H1 (cell line): ENCODE measurements at regions not wholly inside any gene's neighbourhood (a gene's known extent, or its start where the extent isn't known, plus 50 kb on each side); places are given as distances from the start of the nearest gene placed in this dataset.
"Not testable (repeated sequence)": the region's sequence is repeated elsewhere in the genome, so short reads cannot be mapped to it uniquely, and the experiment has no call there.

ENCODE experiments used
- CTCF ChIA-PET: fragments of 300-600 bp; sonication (Branson Sonifier 250); formaldehyde crosslinking; loops from one replicate; lab custom pipeline; 2021; ENCODE audit not compliant: partially characterized antibody; lab: Charles Lee
- POLR2A ChIA-PET: fragments of 300-600 bp; sonication (Branson Sonifier 250); formaldehyde crosslinking; loops from one replicate; lab custom pipeline; 2021; ENCODE audit warnings: inconsistent platforms; ENCODE audit not compliant: partially characterized antibody; lab: Charles Lee
- DNase-seq, 2 experiments: peaks; one replicate each; pipeline versions ENCODE4 v3.0.0 to v3.0.0-alpha.2; 2010 to 2022; ENCODE audit warnings: low spot score in 2 of 2, low read depth in 1 of 2, mixed read lengths in 1 of 2
- FAIRE-seq: peaks from 2 replicates; lab custom pipeline; 2011; peaks lifted over from hg19 to GRCh38; lab: Jason Lieb, UNC
- H2AFZ ChIP-seq: 2 replicates; pipeline ENCODE4 v1.8.1; 2012; ENCODE audit warnings: low read length, inconsistent platforms
- H2AK5ac ChIP-seq: 2 replicates; pipeline ENCODE4 v1.6.1; 2013; ENCODE audit warnings: low read depth, low read length
- H2BK120ac ChIP-seq: replicated peaks from 2 replicates; pipeline ENCODE3; 2013; ENCODE audit warnings: low read depth, low read length, inconsistent platforms
- H2BK12ac ChIP-seq: 2 replicates; pipeline ENCODE4 v1.6.1; 2013; ENCODE audit warnings: low read depth, low read length
- H2BK15ac ChIP-seq: 2 replicates; pipeline ENCODE4 v1.6.1; 2013; ENCODE audit warnings: low read length
- H2BK20ac ChIP-seq: 2 replicates; pipeline ENCODE4 v1.6.1; 2013; ENCODE audit warnings: low read length
- H2BK5ac ChIP-seq: 2 replicates; pipeline ENCODE4 v1.6.1; 2013; ENCODE audit warnings: low read depth, low read length
- H3K14ac ChIP-seq: 2 replicates; pipeline ENCODE4 v1.6.1; 2013; ENCODE audit warnings: inconsistent platforms; ENCODE audit not compliant: insufficient read length
- H3K18ac ChIP-seq: 2 replicates; pipeline ENCODE4 v1.6.1; 2013; ENCODE audit warnings: low read length; ENCODE audit errors: extremely low read depth
- H3K23ac ChIP-seq: 2 replicates; pipeline ENCODE4 v1.6.1; 2013; ENCODE audit warnings: inconsistent platforms; ENCODE audit not compliant: insufficient read length
- H3K23me2 ChIP-seq: 2 replicates; pipeline ENCODE4 v1.6.1; 2013; ENCODE audit warnings: low read depth, low read length
- H3K27ac ChIP-seq: 2 replicates; pipeline ENCODE4 v1.6.1; 2011; ENCODE audit warnings: low read depth, low read length, inconsistent platforms
- H3K27me3 ChIP-seq, 4 experiments: replicated peaks in 1 of 4; 1 replicate in 1 of 4; 2 replicates in 3 of 4; pipeline versions ENCODE4 v1.6.1 to v1.8.1; 2011 to 2013; ENCODE audit warnings: low read length in 3 of 4, mild to moderate bottlenecking in 3 of 4, inconsistent platforms in 2 of 4, mixed read lengths in 2 of 4, moderate library complexity in 1 of 4; ENCODE audit not compliant: control insufficient read depth in 3 of 4, insufficient read depth in 3 of 4; ENCODE audit errors: extremely low read depth in 1 of 4
- H3K36me3 ChIP-seq, 4 experiments: 2 replicates each; pipeline versions ENCODE4 v1.6.1 to v1.8.1; 2011 to 2013; ENCODE audit warnings: mild to moderate bottlenecking in 4 of 4, low read length in 3 of 4, moderate library complexity in 2 of 4, control low read depth in 1 of 4, inconsistent platforms in 1 of 4; ENCODE audit not compliant: insufficient read depth in 4 of 4, control insufficient read depth in 2 of 4
- H3K4ac ChIP-seq: replicated peaks from 2 replicates; pipeline ENCODE3; 2013; ENCODE audit warnings: low read length, low read depth, mixed read lengths, inconsistent platforms; ENCODE audit not compliant: insufficient read length
- H3K4me1 ChIP-seq, 4 experiments: replicated peaks in 1 of 4; 1 replicate in 1 of 4; 2 replicates in 3 of 4; pipeline versions ENCODE4 v1.6.1 to v1.8.1; 2011 to 2013; ENCODE audit warnings: low read length in 3 of 4, inconsistent platforms in 2 of 4, mixed read lengths in 1 of 4; ENCODE audit not compliant: insufficient read depth in 4 of 4, control insufficient read depth in 3 of 4
- H3K4me2 ChIP-seq, 2 experiments: 2 replicates each; pipeline versions ENCODE4 v1.6.1 to v1.8.1; 2011 to 2013; ENCODE audit warnings: low read depth in 2 of 2, low read length in 2 of 2, control low read depth in 1 of 2, inconsistent platforms in 1 of 2, mild to moderate bottlenecking in 1 of 2; ENCODE audit not compliant: insufficient read depth in 1 of 2
- H3K4me3 ChIP-seq, 4 experiments: fragments of 200-600, 300-600 bp in 1 of 4; sonication (generic), shearing (Covaris generic), sonication (Bioruptor Twin) in 1 of 4; 2 replicates each; pipeline versions ENCODE4 v1.5.1 to v1.8.1; 2011 to 2016; ENCODE audit warnings: low read length in 4 of 4, low read depth in 3 of 4, control low read depth in 2 of 4, inconsistent platforms in 2 of 4, mild to moderate bottlenecking in 2 of 4, mixed read lengths in 1 of 4, moderate library complexity in 1 of 4; ENCODE audit not compliant: insufficient read depth in 2 of 4; ENCODE audit errors: extremely low read depth in 1 of 4
- H3K56ac ChIP-seq: replicated peaks from 2 replicates; pipeline ENCODE3; 2013; ENCODE audit warnings: low read depth, mild to moderate bottlenecking, mixed read lengths, low read length, inconsistent platforms; ENCODE audit not compliant: insufficient read length
- H3K79me1 ChIP-seq: 2 replicates; pipeline ENCODE4 v1.6.1; 2013; ENCODE audit warnings: low read depth, low read length, control low read depth
- H3K79me2 ChIP-seq, 2 experiments: 2 replicates each; pipeline versions ENCODE4 v1.6.1 to v1.8.1; 2012 to 2013; ENCODE audit warnings: low read length in 2 of 2, mild to moderate bottlenecking in 2 of 2, inconsistent platforms in 1 of 2; ENCODE audit not compliant: insufficient read depth in 2 of 2, control insufficient read depth in 1 of 2
- H3K9ac ChIP-seq, 4 experiments: replicated peaks in 1 of 4; 1 replicate in 1 of 4; 2 replicates in 3 of 4; pipeline versions ENCODE4 v1.6.1 to v1.8.1; 2011 to 2013; ENCODE audit warnings: low read depth in 3 of 4, low read length in 3 of 4, control low read depth in 2 of 4, mild to moderate bottlenecking in 2 of 4, moderate library complexity in 2 of 4, inconsistent platforms in 1 of 4; ENCODE audit errors: extremely low read depth in 1 of 4
- H3K9me3 ChIP-seq, 2 experiments: 2 replicates each; pipeline versions ENCODE4 v1.6.1 to v1.8.1; 2012 to 2013; ENCODE audit warnings: mild to moderate bottlenecking in 2 of 2, moderate library complexity in 2 of 2, control low read depth in 1 of 2, inconsistent platforms in 1 of 2, low read depth in 1 of 2, low read length in 1 of 2, mixed read lengths in 1 of 2; ENCODE audit not compliant: insufficient read depth in 2 of 2
- H4K20me1 ChIP-seq, 2 experiments: replicated peaks in 1 of 2; 2 replicates each; pipeline versions ENCODE3 to v1.8.1; 2011 to 2013; ENCODE audit warnings: inconsistent platforms in 2 of 2, low read length in 2 of 2, mild to moderate bottlenecking in 1 of 2; ENCODE audit not compliant: insufficient read depth in 2 of 2, control insufficient read depth in 1 of 2
- H4K5ac ChIP-seq: 2 replicates; pipeline ENCODE4 v1.6.1; 2013; ENCODE audit warnings: low read length, low read depth, mixed read lengths, inconsistent platforms; ENCODE audit not compliant: insufficient read length
- H4K8ac ChIP-seq: 2 replicates; pipeline ENCODE4 v1.8.0; 2013; ENCODE audit warnings: mild to moderate bottlenecking, moderate library complexity, low read length, inconsistent platforms; ENCODE audit not compliant: insufficient read depth; ENCODE audit errors: extremely low read depth
- H4K91ac ChIP-seq: replicated peaks from 2 replicates; pipeline ENCODE3; 2013; ENCODE audit warnings: low read length, mixed read lengths, inconsistent platforms; ENCODE audit not compliant: insufficient read length
- CEBPB ChIP-seq: IDR thresholded peaks from 2 replicates; pipeline ENCODE4 v1.6.1; 2012; ENCODE audit warnings: low read depth, low read length
- EP300 ChIP-seq, 2 experiments: IDR thresholded peaks; 1 replicate in 1 of 2; 2 replicates in 1 of 2; pipeline ENCODE4 v1.6.1; 2011 to 2012; ENCODE audit warnings: low read depth in 2 of 2, low read length in 2 of 2, mild to moderate bottlenecking in 2 of 2, borderline replicate concordance in 1 of 2, inconsistent platforms in 1 of 2, moderate library complexity in 1 of 2
- NANOG ChIP-seq: IDR thresholded peaks from 2 replicates; pipeline ENCODE4 v1.6.1; 2011; ENCODE audit warnings: low read length, low read depth, mild to moderate bottlenecking, inconsistent platforms; ENCODE audit not compliant: insufficient read depth, poor library complexity, severe bottlenecking
- SP1 ChIP-seq: IDR thresholded peaks from 2 replicates; pipeline ENCODE4 v1.6.1; 2011; ENCODE audit warnings: low read depth, low read length
- TCF12 ChIP-seq: IDR thresholded peaks from 2 replicates; pipeline ENCODE4 v1.6.1; 2011; ENCODE audit warnings: low read depth, mild to moderate bottlenecking, low read length
- TEAD4 ChIP-seq: IDR thresholded peaks from 2 replicates; pipeline ENCODE4 v1.6.1; 2012; ENCODE audit warnings: low read depth, low read length, inconsistent platforms, mixed read lengths
- WGBS, 2 experiments: shearing (Covaris generic) in 1 of 2; methylation state at CpG; one replicate each; pipeline versions ENCODE4 v1.1.6 to v1.1.7; 2013 to 2015; ENCODE audit warnings: low lambda C conversion rate in 2 of 2, mixed read lengths in 2 of 2, inconsistent platforms in 1 of 2, low coverage in 1 of 2, missing lambda C conversion rate in 1 of 2; ENCODE audit not compliant: insufficient replicate concordance in 2 of 2, insufficient coverage in 1 of 2, insufficient read length in 1 of 2; ENCODE audit errors: extremely low coverage in 1 of 2, missing lambda C conversion rate in 1 of 2; 5-methylcytosine and 5-hydroxymethylcytosine counted together

GRCh38 chr4:97141332-97141731 is 1001.9 kb downstream of the STPG2 start:
- Histone ChIP-seq H3K9me3 (peaks cover 23% of the 10 kb centered on the region in 2 experiments), H3K36me3 (peaks cover 0 to 26% (median 4%) of the 10 kb centered on the region in 4 experiments; a peak in 3 of 8 replicates), H4K5ac (peak overlapping the region; percentile 51), H3K4me3 (peak overlapping the region in 1 of 4 experiments; percentile 17; a peak in 1 of 8 replicates), H3K4me2 (peak overlapping the region in 1 of 2 experiments; percentile 9; a peak in 1 of 4 replicates), H3K4me1 (peaks cover 0 to 11% (median 2%) of the 10 kb centered on the region in 4 experiments; a peak in 1 of 7 replicates)
- TF ChIP-seq NANOG = peak; percentile 39
- TF ChIP-seq EP300 (IDR thresholded peaks at IDR 0.05; ENCODE audit: borderline replicate concordance in 1 of 2, low read depth in 2 of 2, low read length in 2 of 2) = peak in 1 of 2 experiments; percentile 36; a peak in 1 of 3 replicates
- 0 out of 2 replicates have a peak, but pooled peaks have one; percentile 17 for TF ChIP-seq SP1
- 0 out of 2 replicates have a peak, but pooled peaks have one; percentile 40 for TF ChIP-seq TEAD4
- TF ChIP-seq CEBPB = peak; percentile 86
- 0 out of 2 replicates have a peak, but pooled peaks have one; percentile 58 for TF ChIP-seq TCF12
- H3K23me2 ChIP-seq, H3K79me2 ChIP-seq, H3K79me1 ChIP-seq, H3K18ac ChIP-seq, H3K27me3 ChIP-seq, H4K8ac ChIP-seq, H2AK5ac ChIP-seq, H2BK120ac ChIP-seq, H2BK15ac ChIP-seq, H3K56ac ChIP-seq, H4K91ac ChIP-seq, H3K9ac ChIP-seq, H3K14ac ChIP-seq, H4K20me1 ChIP-seq, H3K23ac ChIP-seq, H3K27ac ChIP-seq, H2BK20ac ChIP-seq, H3K4ac ChIP-seq, H2BK12ac ChIP-seq, H2AFZ ChIP-seq, H2BK5ac ChIP-seq: not testable (repeated sequence)
- DNase-seq = peak; percentile 33 to 51
- FAIRE-seq = peak; percentile 52
- POLR2A ChIA-PET = interaction anchor here (1.4 kb wide), 1 partner anchor 10 kb away, joined by 3 read pairs; no protein-coding TSS in a partner anchor
- WGBS, 2 experiments = 61% methylated on average over 5 of the region's 5 CpGs; no CpG with 5 or more reads in 1 of the 2 experiments
- CTCF ChIA-PET = interaction anchor here (1.5 kb wide), 1 partner anchor 12 kb away, joined by 4 read pairs; no protein-coding TSS in a partner anchor
